HCT116 (cell line): ENCODE measurements at regions not wholly inside any gene's neighbourhood (a gene's known extent, or its start where the extent isn't known, plus 50 kb on each side); places are given as distances from the start of the nearest gene placed in this dataset.

ENCODE experiments used
- ATAC-seq: fragments of 200-7000 bp; cut with Tn5 transposase; 2 replicates; pipeline ENCODE4 v1.9.1; 2020; ENCODE audit warnings: mild to moderate bottlenecking, moderate library complexity
- BruUV-seq: library from RNA; stranded (reverse); fragments of 400-500 nt; replicated peaks from 2 replicates; lab custom pipeline; 2021; lab: Mats Ljungman, UMichigan
- CTCF ChIA-PET: fragments of 300-600 bp; sonication (Branson Sonifier 250); formaldehyde crosslinking; loops from one replicate; lab custom pipeline; 2021; ENCODE audit warnings: antibody characterized with exemption; lab: Charles Lee
- POLR2A ChIA-PET: fragments of 300-600, 350-600 bp; sonication (Branson Sonifier 250); formaldehyde crosslinking; loops from one replicate; lab custom pipeline; 2021; ENCODE audit warnings: antibody characterized with exemption; lab: Charles Lee
- RAD21 ChIA-PET, 2 experiments: fragments of 300-600 bp; sonication (Branson Sonifier 250); formaldehyde crosslinking; loops; one replicate each; lab custom pipeline; 2023; ENCODE audit warnings: low total read pairs in 2 of 2; ENCODE audit not compliant: uncharacterized antibody in 2 of 2, unreplicated experiment in 2 of 2, low non-redundant PET in 1 of 2; lab: Charles Lee
- DNase-seq: peaks from one replicate; pipeline ENCODE4 v3.0.0-alpha.2; 2010; ENCODE audit warnings: low read depth, low spot score
- H2AFZ ChIP-seq: fragments of 200-600 bp; shearing (Covaris generic), sonication (generic); 2 replicates; pipeline ENCODE4 v1.6.1; 2017; ENCODE audit warnings: low read depth, mixed run types, mixed read lengths, antibody characterized with exemption, low read length; ENCODE audit not compliant: poor library complexity, severe bottlenecking
- H3K27ac ChIP-seq: 2 replicates; pipeline ENCODE4 v1.5.1; 2012; ENCODE audit warnings: low read depth, low read length
- H3K27me3 ChIP-seq: fragments of 200-600 bp; sonication (generic); 2 replicates; pipeline ENCODE4 v1.6.1; 2016; ENCODE audit warnings: mixed run types, low read length, mixed read lengths; ENCODE audit not compliant: insufficient read depth
- H3K36me3 ChIP-seq, 2 experiments: fragments of 200-500 bp in 1 of 2; fragments of 200-600 bp in 1 of 2; sonication (Bioruptor generic) in 1 of 2; sonication (generic) in 1 of 2; 2 replicates each; pipeline versions ENCODE4 v1.5.1 to v1.6.1; 2014 to 2016; ENCODE audit warnings: low read length in 2 of 2, inconsistent platforms in 1 of 2, mixed read lengths in 1 of 2, mixed run types in 1 of 2; ENCODE audit not compliant: insufficient read depth in 2 of 2, control insufficient read depth in 1 of 2
- H3K4me1 ChIP-seq, 2 experiments: fragments of 200-600 bp in 1 of 2; sonication (generic) in 1 of 2; 2 replicates each; pipeline versions ENCODE4 v1.5.1 to v1.6.1; 2012 to 2017; ENCODE audit warnings: low read length in 2 of 2, inconsistent platforms in 1 of 2, mild to moderate bottlenecking in 1 of 2, mixed read lengths in 1 of 2, mixed run types in 1 of 2, moderate library complexity in 1 of 2; ENCODE audit not compliant: insufficient read depth in 2 of 2, control insufficient read depth in 1 of 2
- H3K4me2 ChIP-seq: fragments of 200-600 bp; sonication (generic); 2 replicates; pipeline ENCODE4 v1.6.1; 2017; ENCODE audit warnings: mixed run types, low read length, mixed read lengths
- H3K4me3 ChIP-seq, 2 experiments: fragments of 200-600 bp in 1 of 2; sonication (generic) in 1 of 2; replicated peaks in 1 of 2; 2 replicates each; pipeline ENCODE4 v1.5.1; 2011 to 2016; ENCODE audit warnings: low read length in 2 of 2, control low read depth in 1 of 2, low read depth in 1 of 2, mild to moderate bottlenecking in 1 of 2, mixed read lengths in 1 of 2, mixed run types in 1 of 2
- H3K79me2 ChIP-seq: fragments of 200-600 bp; sonication (generic); 2 replicates; pipeline ENCODE4 v1.6.1; 2017; ENCODE audit warnings: mild to moderate bottlenecking, mixed run types, low read length, moderate library complexity, mixed read lengths; ENCODE audit not compliant: insufficient read depth
- H3K9ac ChIP-seq: fragments of 200-600 bp; sonication (generic); 2 replicates; pipeline ENCODE4 v1.6.1; 2016; ENCODE audit warnings: low read length, mixed read lengths
- H3K9me2 ChIP-seq: fragments of 200-600 bp; sonication (generic), shearing (Covaris generic); 2 replicates; pipeline ENCODE4 v1.6.1; 2017; ENCODE audit warnings: mixed run types, mild to moderate bottlenecking, moderate library complexity; ENCODE audit not compliant: insufficient read depth
- H3K9me3 ChIP-seq, 2 experiments: fragments of 200-500 bp in 1 of 2; fragments of 200-600 bp in 1 of 2; sonication (Bioruptor generic) in 1 of 2; sonication (generic) in 1 of 2; 2 replicates each; pipeline ENCODE4 v1.6.1; 2014 to 2017; ENCODE audit warnings: low read length in 2 of 2, mixed read lengths in 2 of 2, inconsistent platforms in 1 of 2, low read depth in 1 of 2, mild to moderate bottlenecking in 1 of 2, mixed run types in 1 of 2, moderate library complexity in 1 of 2; ENCODE audit not compliant: control insufficient read depth in 1 of 2, insufficient read depth in 1 of 2
- H4K20me1 ChIP-seq: fragments of 200-600 bp; sonication (generic), shearing (Covaris generic); 2 replicates; pipeline ENCODE4 v1.6.1; 2017; ENCODE audit warnings: mixed run types, mild to moderate bottlenecking, moderate library complexity; ENCODE audit not compliant: insufficient read depth
- CBX3 ChIP-seq: IDR thresholded peaks from 2 replicates; pipeline ENCODE4 v1.6.1; 2012; ENCODE audit warnings: low read depth
- CEBPB ChIP-seq: IDR thresholded peaks from 2 replicates; pipeline ENCODE4 v1.6.1; 2012; ENCODE audit warnings: low read depth
- CTCF ChIP-seq, 3 experiments: fragments of 200-600 bp in 1 of 3; sonication (generic) in 1 of 3; IDR thresholded peaks in 2 of 3; conservative IDR thresholded peaks in 1 of 3; 2 replicates each; pipeline ENCODE4 v1.5.1; 2012 to 2017; ENCODE audit warnings: low read depth in 2 of 3, low read length in 2 of 3, antibody characterized with exemption in 1 of 3, borderline replicate concordance in 1 of 3, control low read depth in 1 of 3, mild to moderate bottlenecking in 1 of 3, mixed read lengths in 1 of 3, mixed run types in 1 of 3, moderate library complexity in 1 of 3; ENCODE audit not compliant: insufficient read depth in 1 of 3
- ELF1 ChIP-seq: IDR thresholded peaks from 2 replicates; pipeline ENCODE4 v1.6.1; 2012; ENCODE audit warnings: low read depth, borderline replicate concordance
- EZH2 ChIP-seq: fragments of 200-600 bp; sonication (generic); IDR thresholded peaks from 2 replicates; pipeline ENCODE4 v1.6.1; 2017; ENCODE audit warnings: antibody characterized with exemption, mixed run types
- FOSL1 ChIP-seq: IDR thresholded peaks from 2 replicates; pipeline ENCODE4 v1.6.1; 2012; ENCODE audit warnings: low read depth
- JUND ChIP-seq: IDR thresholded peaks from 2 replicates; pipeline ENCODE4 v1.6.1; 2012
- POLR2A ChIP-seq: IDR thresholded peaks from 2 replicates; pipeline ENCODE4 v1.7.0; 2011; ENCODE audit warnings: borderline replicate concordance; ENCODE audit not compliant: insufficient read depth, insufficient read length; ENCODE audit errors: extremely low read depth
- POLR2AphosphoS5 ChIP-seq: IDR thresholded peaks from 2 replicates; pipeline ENCODE4 v1.6.1; 2011; ENCODE audit warnings: mild to moderate bottlenecking, low read depth, low read length, moderate library complexity
- RAD21 ChIP-seq: IDR thresholded peaks from 2 replicates; pipeline ENCODE4 v1.6.1; 2012; ENCODE audit warnings: low read depth, mild to moderate bottlenecking
- SIN3A ChIP-seq: IDR thresholded peaks from 2 replicates; pipeline ENCODE4 v1.6.1; 2012; ENCODE audit warnings: low read depth
- SRF ChIP-seq: IDR thresholded peaks from 2 replicates; pipeline ENCODE4 v1.6.1; 2012; ENCODE audit warnings: low read depth
- TCF7L2 ChIP-seq: IDR thresholded peaks from 2 replicates; pipeline ENCODE4 v1.7.0; 2011; ENCODE audit warnings: borderline replicate concordance, inconsistent platforms; ENCODE audit not compliant: insufficient read depth, insufficient read length; ENCODE audit errors: extremely low read depth
- YY1 ChIP-seq: IDR thresholded peaks from 2 replicates; pipeline ENCODE4 v1.6.1; 2011; ENCODE audit warnings: low read length, low read depth, moderate library complexity, mild to moderate bottlenecking; ENCODE audit not compliant: insufficient replicate concordance; ENCODE audit errors: extremely low read depth
- ZFX ChIP-seq: fragments of 450-650 bp; IDR thresholded peaks from 2 replicates; pipeline ENCODE4 v1.6.1; 2017
- ZNF274 ChIP-seq: fragments of 200-500 bp; sonication (Bioruptor generic); IDR thresholded peaks from 2 replicates; pipeline ENCODE4 v1.6.1; 2014; ENCODE audit warnings: mild to moderate bottlenecking, low read depth, low read length, inconsistent platforms
- intact Hi-C: fragments of 100-400 bp; cut with micrococcal nuclease; formaldehyde crosslinking; loops from 2 replicates; pipeline ENCODE4 v1.10.0; 2022
- TF ChIP-seq, protein P1 (sequence below): IDR thresholded peaks from 2 replicates; pipeline ENCODE4 v1.6.1; 2012
- TF ChIP-seq, protein P2 (sequence below): IDR thresholded peaks from 2 replicates; pipeline ENCODE4 v1.6.1; 2011; ENCODE audit warnings: mild to moderate bottlenecking, low read length, moderate library complexity; ENCODE audit not compliant: insufficient replicate concordance; ENCODE audit errors: extremely low read depth
- TF ChIP-seq, protein P3 (sequence below): IDR thresholded peaks from 2 replicates; pipeline ENCODE4 v1.6.1; 2012; ENCODE audit warnings: low read depth

- TF ChIP-seq POLR2A (no peak), RAD21 (no peak), FOSL1 (no peak), CBX3 (no peak)
Observed at GRCh38 chr11:80621871-80622270, 1181.0 kb upstream of the TENM4 start (continued).

- ATAC-seq: no peak
- Histone ChIP-seq H3K36me3 (no peaks in the 10 kb centered on the region), H3K4me2 (no peak overlapping the region), H3K27ac (no peak overlapping the region), H3K27me3 (no peaks in the 10 kb centered on the region), H3K9me3 (peaks cover 0 to 12% of the 10 kb centered on the region in 2 experiments; a peak in 1 of 4 replicates), H3K79me2 (no peaks in the 10 kb centered on the region), H3K9me2 (no peaks in the 10 kb centered on the region), H2AFZ (no peak overlapping the region), H3K4me1 (no peaks in the 10 kb centered on the region), H3K4me3 (no peak overlapping the region), H3K9ac (no peak overlapping the region), H4K20me1 (no peaks in the 10 kb centered on the region)
- ChIA-PET POLR2A (no interaction called here), CTCF (no interaction called here), RAD21 (no interaction called here)
- BruUV-seq: no TSS peak
- intact Hi-C loops: no loop called here
- no peak for DNase-seq
- TF ChIP-seq EZH2 (no peak), CTCF (IDR thresholded peaks at IDR 0.05 in 2 of 3, conservative IDR thresholded peaks at IDR 0.05 in 1 of 3; ENCODE audit: borderline replicate concordance in 1 of 3, insufficient read depth in 1 of 3, low read depth in 2 of 3, low read length in 2 of 3) (no peak), CEBPB (no peak), FOSL1 (no peak), ZNF274 (no peak), CBX3 (no peak), JUND (no peak), TCF7L2 (no peak), POLR2AphosphoS5 (no peak), POLR2A (no peak), ZFX (no peak), YY1 (no peak), SRF (no peak), SIN3A (no peak), ELF1 (no peak)
- TF ChIP-seq, protein P1, sequence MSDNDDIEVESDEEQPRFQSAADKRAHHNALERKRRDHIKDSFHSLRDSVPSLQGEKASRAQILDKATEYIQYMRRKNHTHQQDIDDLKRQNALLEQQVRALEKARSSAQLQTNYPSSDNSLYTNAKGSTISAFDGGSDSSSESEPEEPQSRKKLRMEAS: no peak
- TF ChIP-seq, protein P2, sequence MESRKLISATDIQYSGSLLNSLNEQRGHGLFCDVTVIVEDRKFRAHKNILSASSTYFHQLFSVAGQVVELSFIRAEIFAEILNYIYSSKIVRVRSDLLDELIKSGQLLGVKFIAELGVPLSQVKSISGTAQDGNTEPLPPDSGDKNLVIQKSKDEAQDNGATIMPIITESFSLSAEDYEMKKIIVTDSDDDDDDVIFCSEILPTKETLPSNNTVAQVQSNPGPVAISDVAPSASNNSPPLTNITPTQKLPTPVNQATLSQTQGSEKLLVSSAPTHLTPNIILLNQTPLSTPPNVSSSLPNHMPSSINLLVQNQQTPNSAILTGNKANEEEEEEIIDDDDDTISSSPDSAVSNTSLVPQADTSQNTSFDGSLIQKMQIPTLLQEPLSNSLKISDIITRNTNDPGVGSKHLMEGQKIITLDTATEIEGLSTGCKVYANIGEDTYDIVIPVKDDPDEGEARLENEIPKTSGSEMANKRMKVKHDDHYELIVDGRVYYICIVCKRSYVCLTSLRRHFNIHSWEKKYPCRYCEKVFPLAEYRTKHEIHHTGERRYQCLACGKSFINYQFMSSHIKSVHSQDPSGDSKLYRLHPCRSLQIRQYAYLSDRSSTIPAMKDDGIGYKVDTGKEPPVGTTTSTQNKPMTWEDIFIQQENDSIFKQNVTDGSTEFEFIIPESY: no peak
- TF ChIP-seq, protein P3, sequence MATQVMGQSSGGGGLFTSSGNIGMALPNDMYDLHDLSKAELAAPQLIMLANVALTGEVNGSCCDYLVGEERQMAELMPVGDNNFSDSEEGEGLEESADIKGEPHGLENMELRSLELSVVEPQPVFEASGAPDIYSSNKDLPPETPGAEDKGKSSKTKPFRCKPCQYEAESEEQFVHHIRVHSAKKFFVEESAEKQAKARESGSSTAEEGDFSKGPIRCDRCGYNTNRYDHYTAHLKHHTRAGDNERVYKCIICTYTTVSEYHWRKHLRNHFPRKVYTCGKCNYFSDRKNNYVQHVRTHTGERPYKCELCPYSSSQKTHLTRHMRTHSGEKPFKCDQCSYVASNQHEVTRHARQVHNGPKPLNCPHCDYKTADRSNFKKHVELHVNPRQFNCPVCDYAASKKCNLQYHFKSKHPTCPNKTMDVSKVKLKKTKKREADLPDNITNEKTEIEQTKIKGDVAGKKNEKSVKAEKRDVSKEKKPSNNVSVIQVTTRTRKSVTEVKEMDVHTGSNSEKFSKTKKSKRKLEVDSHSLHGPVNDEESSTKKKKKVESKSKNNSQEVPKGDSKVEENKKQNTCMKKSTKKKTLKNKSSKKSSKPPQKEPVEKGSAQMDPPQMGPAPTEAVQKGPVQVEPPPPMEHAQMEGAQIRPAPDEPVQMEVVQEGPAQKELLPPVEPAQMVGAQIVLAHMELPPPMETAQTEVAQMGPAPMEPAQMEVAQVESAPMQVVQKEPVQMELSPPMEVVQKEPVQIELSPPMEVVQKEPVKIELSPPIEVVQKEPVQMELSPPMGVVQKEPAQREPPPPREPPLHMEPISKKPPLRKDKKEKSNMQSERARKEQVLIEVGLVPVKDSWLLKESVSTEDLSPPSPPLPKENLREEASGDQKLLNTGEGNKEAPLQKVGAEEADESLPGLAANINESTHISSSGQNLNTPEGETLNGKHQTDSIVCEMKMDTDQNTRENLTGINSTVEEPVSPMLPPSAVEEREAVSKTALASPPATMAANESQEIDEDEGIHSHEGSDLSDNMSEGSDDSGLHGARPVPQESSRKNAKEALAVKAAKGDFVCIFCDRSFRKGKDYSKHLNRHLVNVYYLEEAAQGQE: no peak
Observed at GRCh38 chr11:80620867-80621266, 1180.0 kb upstream of the TENM4 start.
